HG03565 (cell line): ENCODE measurements at regions not wholly inside any gene's neighbourhood (a gene's known extent, or its start where the extent isn't known, plus 50 kb on each side); places are given as distances from the start of the nearest gene placed in this dataset.

Experiments used
- ATAC-seq: cut with Tn5 transposase; IDR thresholded peaks from one replicate; pipeline ENCODE4 v1.9.1; 2021; ENCODE audit warnings: mild to moderate bottlenecking, moderate library complexity; ENCODE audit not compliant: unreplicated experiment

GRCh38 chr5:161134956-161135355 lies 282.9 kb upstream of the ATP10B start:
- no peak for ATAC-seq

GRCh38 chr5:161134083-161134482 lies 282.1 kb upstream of the ATP10B start:
- no peak for ATAC-seq

GRCh38 chr5:161115941-161116340 lies 263.9 kb upstream of the ATP10B start:
- ATAC-seq: no peak

- ATAC-seq: no peak
Observed at GRCh38 chr5:161112371-161112770, 260.4 kb upstream of the ATP10B start.

- ATAC-seq: no peak
Observed at GRCh38 chr5:161105525-161105924, 253.5 kb upstream of the ATP10B start.

- no peak for ATAC-seq
Observed at GRCh38 chr5:161098516-161098915, 246.5 kb upstream of the ATP10B start.

GRCh38 chr5:161096581-161096980 lies 244.6 kb upstream of the ATP10B start:
- no peak for ATAC-seq

GRCh38 chr5:161095953-161096352 lies 243.9 kb upstream of the ATP10B start:
- no peak for ATAC-seq

GRCh38 chr5:161094411-161094810 lies 242.4 kb upstream of the ATP10B start:
- no peak for ATAC-seq

GRCh38 chr5:161093100-161093499 lies 241.1 kb upstream of the ATP10B start:
- no peak for ATAC-seq

- no peak for ATAC-seq
Observed at GRCh38 chr5:161089569-161089968, 237.6 kb upstream of the ATP10B start.

GRCh38 chr5:161086461-161086860 lies 234.4 kb upstream of the ATP10B start:
- ATAC-seq: no peak

GRCh38 chr5:161085056-161085455 lies 233.0 kb upstream of the ATP10B start:
- no peak for ATAC-seq

- ATAC-seq: no peak
Observed at GRCh38 chr5:161084115-161084514, 232.1 kb upstream of the ATP10B start.

GRCh38 chr5:161078793-161079192 lies 226.8 kb upstream of the ATP10B start:
- ATAC-seq: no peak

- ATAC-seq: no peak
Observed at GRCh38 chr5:161077936-161078545, 226.0 kb upstream of the ATP10B start.

GRCh38 chr5:161077496-161077895 lies 225.5 kb upstream of the ATP10B start:
- ATAC-seq: no peak

GRCh38 chr5:161064781-161065180 lies 212.8 kb upstream of the ATP10B start:
- no peak for ATAC-seq

- no peak for ATAC-seq
Observed at GRCh38 chr5:161064297-161064696, 212.3 kb upstream of the ATP10B start.

GRCh38 chr5:161058781-161059180 lies 206.8 kb upstream of the ATP10B start:
- no peak for ATAC-seq

- ATAC-seq: no peak
Observed at GRCh38 chr5:161051920-161052500, 200.0 kb upstream of the ATP10B start.

- ATAC-seq: no peak
Observed at GRCh38 chr5:161047024-161047423, 195.0 kb upstream of the ATP10B start.

- no peak for ATAC-seq
Observed at GRCh38 chr5:161042862-161043261, 190.9 kb upstream of the ATP10B start.
